HK-2 (cell line): ENCODE measurements at regions not wholly inside any gene's neighbourhood (a gene's known extent, or its start where the extent isn't known, plus 50 kb on each side); places are given as distances from the start of the nearest gene placed in this dataset.
"Not testable (repeated sequence)": the region's sequence is repeated elsewhere in the genome, so short reads cannot be mapped to it uniquely, and the experiment has no call there.

ENCODE experiments used
- DNase-seq: peaks from one replicate; pipeline ENCODE4 v3.0.0-alpha.2; 2018; ENCODE audit not compliant: unreplicated experiment

DNA sequence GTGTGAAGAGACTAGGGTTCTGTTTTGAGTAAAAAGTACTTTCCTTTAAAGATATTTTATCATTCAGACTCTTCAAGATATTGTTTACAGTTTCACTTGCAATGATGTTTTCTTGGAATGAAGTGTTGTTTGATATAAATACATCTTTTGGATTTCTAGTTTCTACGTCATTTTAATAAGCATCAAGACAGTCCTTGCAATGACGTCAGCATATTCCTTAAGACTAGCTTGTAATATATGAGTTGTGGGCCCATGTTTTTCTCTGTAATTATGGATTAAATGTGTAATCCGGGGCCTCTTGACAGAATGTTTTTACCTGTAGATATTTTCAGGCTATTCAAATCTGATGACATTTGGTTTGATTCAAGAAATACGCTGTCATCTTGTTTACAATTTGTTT is 66.1 kb downstream of the RBMX2 start:
- no peak for DNase-seq

DNA sequence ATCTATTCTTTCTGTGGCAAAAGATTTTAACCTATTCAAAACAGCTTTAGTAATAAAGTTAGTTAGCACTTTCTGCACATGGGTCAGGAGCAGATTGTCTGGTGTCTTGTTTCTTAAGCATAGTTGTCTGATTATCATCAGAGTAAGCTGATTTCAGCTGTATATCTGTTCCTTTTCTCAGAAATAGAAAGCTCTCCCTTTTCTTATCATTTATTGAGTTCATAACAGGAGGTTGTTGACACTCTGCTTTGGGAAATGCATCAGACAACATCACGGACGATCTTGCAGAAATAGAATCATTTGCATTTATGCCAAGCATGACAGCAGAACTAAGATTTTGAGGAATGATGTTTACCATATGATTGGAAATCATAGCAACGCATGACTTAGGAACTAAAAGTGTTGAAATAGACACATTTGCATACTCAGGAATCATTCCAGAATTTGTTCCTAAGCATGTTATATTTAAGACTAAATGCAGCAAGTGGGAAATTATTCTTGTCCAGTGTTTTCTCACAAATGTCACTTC is 66.7 kb downstream of the RBMX2 start:
- no peak for DNase-seq

DNA sequence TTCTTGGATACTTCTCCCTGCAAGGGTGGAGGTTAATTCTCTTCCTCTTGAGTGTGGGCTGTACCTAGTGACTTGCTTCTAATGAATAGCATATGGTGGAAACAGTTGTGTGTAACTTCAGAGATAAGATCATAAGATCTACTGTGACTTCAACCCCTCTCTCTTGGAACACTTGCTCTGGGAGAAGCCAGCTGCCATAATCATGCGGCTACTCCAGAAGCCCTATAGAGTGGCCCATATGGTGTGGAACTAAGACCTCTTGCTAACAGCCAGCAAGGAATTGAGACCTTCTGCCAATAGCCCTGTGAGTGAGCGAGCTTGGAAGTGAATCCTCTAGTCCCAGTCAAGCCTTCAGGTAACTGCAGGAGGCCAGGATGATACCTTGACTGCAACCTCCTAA is 81.1 kb downstream of the RBMX2 start:
- DNase-seq = no peak

DNA sequence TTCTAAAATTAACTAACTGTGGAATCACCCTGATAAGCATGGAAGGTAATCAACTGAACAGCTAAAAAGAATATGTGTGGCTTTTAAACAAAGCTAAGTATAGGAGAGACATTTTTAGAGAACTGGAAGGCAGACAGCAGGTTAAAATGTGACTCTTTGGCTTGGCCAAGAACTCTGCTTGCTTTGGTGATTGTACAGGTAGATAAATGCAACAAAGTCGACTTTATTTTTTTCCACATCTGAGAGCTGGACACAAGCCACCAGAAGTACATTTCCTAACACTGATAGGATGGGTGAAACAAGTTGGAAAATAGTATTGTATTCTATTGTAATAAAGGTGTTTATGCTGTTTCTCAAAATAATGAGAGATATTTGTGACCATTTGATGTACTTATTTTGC is 84.1 kb downstream of the RBMX2 start:
- no peak for DNase-seq

DNA sequence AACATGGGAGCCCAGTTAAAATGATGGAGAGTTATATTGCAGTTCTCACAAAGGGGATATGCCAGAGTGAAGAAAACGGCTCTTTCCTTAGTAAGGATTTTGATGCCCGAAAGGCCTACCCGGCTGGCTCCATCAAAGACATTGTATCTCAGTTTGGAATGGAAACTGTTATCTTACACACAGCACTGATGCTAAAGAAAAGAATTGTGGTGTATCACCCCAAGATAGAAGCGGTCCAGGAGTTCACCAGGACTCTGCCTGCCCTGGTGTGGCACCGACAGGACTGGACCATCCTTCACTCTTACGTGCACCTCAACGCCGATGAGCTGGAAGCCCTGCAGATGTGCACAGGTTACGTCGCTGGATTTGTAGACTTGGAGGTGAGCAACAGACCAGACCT is 93.7 kb downstream of the RBMX2 start:
- DNase-seq = not testable (repeated sequence)

DNA sequence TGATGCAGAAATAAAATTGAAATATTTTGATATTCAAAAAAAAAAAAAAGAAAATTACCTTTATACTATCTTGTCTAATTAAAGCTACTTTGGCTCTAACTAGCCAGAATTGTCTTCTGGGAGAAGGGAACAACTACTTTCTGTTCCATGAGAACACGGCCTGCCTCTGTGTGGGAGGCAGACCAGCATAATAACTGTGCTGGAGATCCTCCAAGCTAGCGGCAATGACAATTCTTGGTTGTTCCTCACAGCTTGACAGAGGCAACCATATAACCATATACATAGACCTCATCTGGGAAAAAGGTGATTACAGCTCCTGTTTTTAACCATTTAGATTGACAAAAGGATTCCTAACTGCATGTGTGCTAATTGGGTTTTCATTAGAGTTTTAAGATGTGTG is 95.7 kb downstream of the RBMX2 start:
- DNase-seq = no peak

DNA sequence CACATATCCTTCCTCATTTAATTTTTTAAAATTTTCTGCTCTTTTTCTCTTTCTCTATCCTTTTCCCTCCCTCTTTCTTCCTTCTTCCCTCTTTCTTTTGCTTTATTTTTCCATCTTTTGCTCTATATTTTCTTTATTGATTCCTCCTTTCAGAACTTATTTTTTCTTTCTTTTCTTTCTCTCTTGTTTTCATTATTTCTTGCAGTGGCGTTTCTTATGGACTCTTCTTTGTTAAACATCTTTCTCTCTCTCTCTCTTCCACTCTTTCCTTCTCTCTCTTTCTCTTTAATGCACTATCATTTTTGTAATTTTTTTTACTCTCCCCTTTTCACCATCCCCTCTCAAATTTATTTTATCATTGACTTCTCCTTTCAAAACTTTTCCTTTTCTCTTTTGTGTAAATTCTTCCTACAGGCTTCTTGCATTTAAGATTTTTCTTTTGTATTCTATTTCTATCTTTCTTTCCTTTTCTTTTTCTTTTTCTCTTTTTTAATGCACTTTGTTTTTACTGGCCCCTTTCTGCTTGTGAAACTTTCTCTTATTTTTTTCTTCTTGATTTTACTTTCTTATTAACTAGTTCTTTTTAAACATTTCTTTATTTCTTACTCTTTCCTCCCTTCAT is 97.0 kb downstream of the RBMX2 start:
- no peak for DNase-seq

DNA sequence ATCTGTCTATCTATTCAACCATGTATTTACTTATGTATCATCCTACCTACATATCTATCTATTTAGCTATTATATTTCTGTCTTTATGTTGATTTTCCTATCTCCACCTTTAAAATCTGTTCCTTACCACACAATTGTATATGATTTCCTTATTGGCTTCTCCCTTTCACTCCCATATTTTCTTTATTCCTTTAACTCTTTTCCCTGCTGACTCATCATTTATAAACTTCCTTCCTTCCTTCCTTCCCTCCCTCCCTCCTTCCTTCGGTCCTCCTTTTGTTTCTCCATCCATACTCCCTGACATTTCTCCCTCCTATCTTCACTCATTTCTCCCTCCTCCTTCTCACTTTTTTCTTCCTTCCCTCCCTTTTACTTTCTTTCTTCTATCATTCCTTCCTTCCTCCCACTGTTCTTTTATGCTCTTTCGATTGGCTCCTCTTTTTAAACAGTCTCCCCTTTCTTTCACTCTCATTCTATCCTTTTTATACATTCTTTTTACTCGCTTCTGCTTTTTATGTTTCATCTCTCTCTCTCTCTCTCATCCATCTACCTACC is 100.3 kb downstream of the RBMX2 start:
- DNase-seq = no peak

DNA sequence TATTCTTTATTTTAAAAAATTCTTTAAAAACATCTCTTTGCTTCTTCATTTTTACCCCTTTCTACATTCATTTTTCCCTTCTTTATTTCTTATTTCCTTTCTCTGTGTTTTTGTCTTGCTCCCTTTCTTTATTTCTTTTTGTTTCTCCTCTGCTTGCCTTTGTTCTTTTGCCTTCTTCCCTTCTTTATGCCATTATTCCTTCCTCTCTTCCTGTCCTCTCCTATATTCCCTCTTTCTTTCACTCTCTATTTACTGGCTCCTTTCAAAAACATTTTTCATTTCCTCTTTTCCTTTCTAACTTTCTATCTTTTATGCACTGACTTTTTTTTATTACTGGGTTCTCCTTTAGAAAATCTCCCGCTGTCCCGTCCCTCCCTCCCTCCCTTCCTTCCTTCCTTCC is 102.2 kb downstream of the RBMX2 start:
- no peak for DNase-seq

DNA sequence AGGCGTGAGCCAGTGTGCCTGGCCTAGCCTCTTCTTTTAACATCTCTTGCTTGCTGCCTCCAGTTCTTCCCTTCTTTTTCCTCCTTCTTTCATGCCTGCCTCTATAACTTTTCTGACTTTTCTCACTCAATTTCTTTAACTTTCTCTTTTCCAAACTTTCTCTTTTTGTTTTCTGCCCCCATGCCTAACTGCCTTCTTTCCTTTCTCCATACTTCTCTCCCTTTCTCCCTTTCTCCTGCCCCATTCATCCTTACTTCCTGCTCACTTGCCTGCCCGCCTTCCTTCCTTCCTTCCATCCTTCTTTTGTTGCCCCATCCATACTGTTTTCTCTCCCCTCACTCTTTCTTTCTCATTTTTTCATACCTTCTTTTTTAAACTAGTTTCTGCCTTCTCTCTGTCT is 105.2 kb downstream of the RBMX2 start:
- DNase-seq = no peak

DNA sequence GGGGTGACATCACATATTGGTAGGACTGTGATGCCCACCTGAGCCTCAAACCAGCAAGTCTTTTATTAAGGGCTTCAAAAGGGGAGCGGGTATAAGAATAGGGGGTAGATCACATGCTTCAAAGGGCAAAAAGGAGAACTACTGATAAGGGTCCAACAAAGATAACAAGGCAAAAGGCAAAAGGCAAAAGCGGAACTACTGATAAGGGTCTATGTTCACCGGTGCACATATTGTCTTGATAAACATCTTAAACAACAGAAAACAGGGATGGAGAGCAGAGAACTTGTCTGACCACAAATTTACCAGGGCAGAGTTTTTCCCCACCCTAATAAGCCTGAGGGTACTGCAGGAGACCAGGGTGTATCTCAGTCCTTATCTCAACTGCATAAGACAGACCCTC is 110.7 kb downstream of the RBMX2 start:
- not testable (repeated sequence) for DNase-seq

DNA sequence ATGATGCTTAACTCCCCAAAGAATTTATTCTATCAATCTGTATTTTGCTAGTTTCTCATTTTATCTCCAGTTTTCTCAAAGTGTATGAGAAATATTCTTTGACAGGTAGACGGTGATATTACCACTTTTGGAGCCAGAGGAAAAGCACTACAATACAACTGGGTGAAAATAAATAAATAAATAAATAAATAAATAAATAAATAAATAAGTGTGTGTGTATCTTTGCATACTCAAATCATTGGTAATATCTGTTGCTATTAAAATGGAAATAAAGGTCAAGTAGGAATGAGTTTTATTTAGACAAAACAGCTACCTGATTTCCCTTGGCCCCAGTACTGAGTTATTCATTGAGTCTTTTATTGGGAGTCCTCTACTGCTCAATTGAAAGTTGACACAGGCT is 114.3 kb downstream of the RBMX2 start:
- DNase-seq = no peak

DNA sequence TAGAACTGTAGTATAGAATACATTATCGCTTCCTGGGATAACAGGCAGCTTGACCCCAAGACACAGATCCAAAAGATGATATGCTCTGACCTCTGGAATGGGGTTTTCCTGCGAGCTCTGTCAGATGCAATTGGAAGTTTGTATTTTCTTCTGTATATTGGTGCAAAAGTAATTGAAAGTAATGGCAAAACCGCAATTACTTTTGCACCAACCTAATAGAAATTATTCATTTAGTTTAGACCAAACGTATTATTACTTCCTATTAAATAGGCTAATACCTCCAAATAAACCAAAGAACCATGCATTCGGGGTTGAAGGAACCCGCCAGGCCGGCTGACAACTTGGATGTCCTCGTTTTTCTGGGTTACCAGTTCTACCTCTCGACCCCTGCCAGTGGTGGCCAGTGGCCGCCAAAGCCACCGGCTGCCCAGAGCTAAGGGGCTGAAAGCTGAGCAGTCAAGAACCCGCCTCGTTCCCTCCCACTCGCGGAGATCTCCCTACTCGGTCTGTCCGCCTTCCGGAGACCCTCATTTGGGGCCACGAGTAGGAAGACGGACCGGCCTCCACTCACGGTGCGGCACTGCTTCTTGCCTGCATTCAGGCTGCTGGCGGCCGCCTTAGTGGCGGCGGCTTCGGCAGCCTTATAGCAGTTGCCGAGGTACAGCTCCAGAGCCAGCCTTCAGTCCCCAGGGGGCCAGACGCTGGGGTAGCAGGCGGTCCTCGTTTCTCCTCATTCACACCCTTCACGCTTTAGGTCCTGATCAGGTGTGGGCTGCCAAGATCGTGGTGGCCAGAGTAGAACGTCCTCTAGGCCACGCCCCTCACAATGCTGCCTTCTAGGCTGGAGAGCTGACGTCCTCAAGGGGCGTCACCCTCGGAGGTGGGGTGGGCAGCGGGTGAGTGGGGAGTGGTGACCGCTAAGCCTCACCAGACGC is 121.9 kb downstream of the RBMX2 start:
- peak; percentile 5 for DNase-seq

DNA sequence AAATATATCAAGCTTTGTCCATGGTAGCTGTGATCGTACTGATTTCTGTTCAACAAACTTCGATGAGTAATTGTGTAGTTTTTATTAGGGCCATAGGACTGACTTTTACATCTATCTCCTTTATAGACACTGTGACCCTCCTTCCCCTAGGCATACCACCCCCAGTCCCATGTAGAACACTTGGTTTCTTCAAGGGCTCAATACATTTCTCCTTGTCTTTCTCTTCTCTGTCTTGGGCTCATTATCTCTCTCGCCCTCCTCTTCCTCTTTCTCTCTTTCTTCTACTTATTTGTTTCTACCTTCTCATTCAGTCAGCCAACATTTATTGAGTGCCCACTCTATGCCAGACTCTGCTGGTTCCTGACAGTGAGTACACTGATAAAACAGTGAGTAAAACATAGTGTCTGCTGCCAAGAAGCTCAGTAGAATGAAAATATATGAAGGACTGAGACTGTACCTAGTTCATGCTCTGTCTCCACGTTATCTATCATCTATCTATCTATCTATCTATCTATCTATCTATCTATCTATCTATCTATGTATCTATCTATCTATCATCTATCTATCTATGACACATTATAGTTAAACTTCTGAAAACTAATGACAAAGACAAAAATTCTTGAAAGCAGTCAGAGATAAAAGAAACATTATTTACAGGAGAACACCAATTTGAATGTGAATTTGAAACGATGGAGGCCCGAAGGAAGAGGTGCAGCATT is 122.8 kb downstream of the RBMX2 start:
- no peak for DNase-seq

DNA sequence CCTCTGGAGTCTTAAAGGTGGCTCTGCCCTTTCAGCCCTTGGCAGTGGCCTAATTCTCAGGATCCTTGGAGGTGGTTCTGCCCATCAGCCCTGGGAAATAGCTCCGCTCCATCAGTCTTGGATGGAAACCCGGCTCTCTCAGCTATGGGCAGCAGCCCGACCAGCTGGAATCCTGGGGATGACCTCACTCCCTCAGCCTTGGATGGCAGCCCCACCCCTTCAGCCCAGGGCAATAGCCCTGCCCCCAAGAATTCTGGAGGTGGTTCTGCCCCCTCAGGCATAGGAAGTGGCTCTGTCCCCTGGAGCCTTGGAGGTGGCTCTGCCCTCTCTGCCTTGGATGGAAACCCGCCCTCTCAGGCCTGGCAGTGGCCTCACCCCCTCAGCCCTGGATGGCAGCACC is 127.7 kb downstream of the RBMX2 start:
- DNase-seq = no peak

DNA sequence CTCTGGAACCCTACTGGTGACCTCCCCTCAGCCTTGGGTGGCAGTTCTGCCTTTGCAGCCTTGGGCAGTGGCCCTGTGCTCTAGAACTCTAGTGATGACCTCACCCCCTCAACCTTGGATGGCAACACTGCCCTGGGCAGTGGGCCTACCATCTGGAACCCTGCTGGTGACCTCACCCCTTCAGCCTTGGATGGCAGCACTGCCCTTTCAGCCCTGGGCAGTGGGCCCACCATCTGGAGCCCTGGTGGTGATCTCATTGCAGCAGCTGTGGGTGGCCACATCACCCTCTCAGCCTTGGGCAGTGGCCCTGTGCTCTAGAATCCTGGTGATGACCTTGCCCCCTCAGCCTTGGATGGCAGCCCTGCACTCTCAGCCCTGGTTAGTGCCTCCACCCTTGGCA is 129.3 kb downstream of the RBMX2 start:
- DNase-seq = no peak

DNA sequence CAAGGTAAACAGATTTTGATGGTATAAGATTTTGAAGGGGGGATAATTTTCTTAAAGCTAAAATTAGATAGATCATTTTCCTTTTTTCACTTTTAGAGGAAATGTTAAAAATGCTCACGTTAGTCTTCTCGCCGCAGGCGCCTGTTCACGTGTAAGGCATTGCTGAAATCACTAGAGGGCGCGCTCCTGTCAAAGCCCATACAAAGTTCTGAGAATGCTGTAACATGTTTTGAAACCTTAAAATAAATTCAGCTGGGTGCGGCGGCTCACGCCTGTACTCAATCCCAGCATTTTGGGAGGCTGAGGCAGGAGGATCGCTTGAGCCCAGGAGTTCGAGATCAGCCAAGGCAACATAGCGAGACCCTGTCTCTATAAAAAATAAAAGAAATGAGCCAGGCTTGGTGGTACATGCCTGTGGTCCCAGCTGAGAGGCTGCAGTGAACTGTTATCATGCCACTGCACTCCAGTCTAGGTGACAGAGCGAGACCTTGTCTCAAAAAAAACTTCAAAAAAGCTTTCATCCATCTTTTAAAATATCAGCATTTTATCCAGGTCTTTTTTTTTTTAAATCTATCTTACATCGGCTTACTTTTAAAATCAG is 138.0 kb downstream of the RBMX2 start:
- peak; percentile 34 for DNase-seq

DNA sequence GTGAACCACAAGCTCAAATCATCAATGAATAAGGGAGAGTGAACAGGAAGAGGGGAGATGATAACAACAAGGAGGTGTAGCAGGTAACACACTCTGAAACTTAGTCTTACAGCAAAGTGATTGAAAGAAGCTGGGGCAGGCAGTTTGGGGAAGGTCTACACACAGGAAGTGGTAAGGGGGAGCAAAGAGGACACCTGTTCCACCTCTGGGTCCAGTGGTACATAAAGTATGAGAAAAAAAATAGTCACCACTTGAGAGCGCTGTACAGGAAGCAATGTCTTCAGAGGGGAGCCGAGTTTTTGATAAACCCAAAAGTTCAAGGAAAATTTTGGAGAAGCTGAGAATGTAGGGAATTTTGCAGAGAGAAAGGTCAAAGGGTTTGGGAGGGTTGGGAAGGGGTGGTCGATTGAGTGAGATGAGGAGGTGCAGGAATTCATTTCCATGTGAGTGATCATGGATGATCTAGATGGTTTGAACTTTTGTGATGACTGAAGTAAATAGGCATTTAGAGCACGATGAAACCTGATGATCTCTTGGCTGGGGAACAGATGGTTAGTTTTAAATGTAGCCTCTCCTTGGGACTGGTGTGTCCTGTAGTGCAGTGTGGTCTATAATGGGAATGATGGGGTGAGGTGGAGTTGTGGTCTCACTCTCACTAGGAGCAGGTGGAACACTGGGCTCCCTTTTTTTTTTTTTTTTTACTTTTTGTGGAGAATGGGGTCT is 142.0 kb downstream of the RBMX2 start:
- DNase-seq = no peak

DNA sequence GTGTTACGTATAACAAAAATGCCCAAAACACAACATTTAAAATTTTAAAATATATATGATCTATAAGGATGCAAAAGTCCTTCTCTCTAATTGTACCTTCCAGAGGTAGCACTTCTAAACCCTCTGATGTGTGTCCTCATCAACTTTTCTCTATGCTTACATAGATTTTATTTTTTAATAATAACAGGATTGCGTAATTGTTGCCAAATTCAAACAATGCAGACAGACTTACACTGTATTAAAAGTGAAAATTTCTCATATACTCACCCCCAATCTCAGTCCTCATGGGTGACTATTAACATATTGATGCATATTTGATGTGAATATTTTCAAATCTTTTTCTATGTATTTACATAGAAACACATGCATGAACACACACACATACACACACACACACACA is 144.0 kb downstream of the RBMX2 start:
- DNase-seq = no peak

DNA sequence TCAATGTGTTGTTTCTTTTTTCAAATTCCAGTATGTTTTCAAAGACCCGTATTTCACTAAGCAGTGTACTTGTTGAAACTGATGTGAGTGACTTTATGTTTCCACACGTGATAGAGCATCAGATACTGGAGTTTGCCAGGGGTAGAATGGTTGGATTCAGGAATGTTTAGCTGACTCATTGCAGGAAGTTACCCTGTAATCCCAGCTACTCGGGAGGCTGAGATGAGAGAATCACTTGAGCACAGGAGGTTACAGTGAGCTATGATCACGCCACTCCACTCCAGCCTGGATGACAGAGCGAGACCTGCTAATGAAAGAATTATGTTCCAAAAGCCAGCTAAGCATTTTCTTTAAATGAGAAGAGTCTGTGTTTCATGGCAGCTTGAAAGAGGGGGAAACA is 147.6 kb downstream of the RBMX2 start:
- peak; percentile 14 for DNase-seq

DNA sequence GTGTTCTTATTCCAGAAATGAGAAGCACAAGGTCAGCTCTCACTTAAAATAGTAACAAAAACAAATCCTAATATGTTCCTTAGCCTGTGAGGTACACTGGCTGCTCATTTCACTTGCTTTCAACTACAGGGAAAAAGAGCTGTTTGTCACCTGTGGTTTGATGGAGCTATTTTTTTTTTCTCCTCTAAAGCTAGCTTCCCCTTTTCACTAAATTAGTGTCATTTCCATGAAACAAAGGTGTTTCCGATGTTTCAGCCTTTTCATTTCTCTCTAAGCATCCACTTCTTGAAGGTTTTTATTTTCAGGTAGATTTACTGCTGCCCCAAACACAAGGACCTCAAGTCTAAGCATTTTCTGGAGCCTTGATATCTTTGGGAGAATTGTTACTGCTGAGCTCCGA is 148.6 kb downstream of the RBMX2 start:
- DNase-seq = no peak
